ENCODE measurements at regions not wholly inside any gene's neighbourhood (a gene's known extent, or its start where the extent isn't known, plus 50 kb on each side); places are given as distances from the start of the nearest gene placed in this dataset.

- no peaks in the 10 kb centered on the region for H3K36me3 ChIP-seq
- no peaks in the 10 kb centered on the region for H3K4me1 ChIP-seq (replicated peaks)
- no peak overlapping the region for H3K4me3 ChIP-seq
- TF ChIP-seq POLR2A (IDR thresholded peaks at IDR 0.05) (no peak), POLR2AphosphoS5 (IDR thresholded peaks at IDR 0.05) (no peak)
- no peak for DNase-seq (ENCODE audit: low spot score)
- 88% methylated on average over 9 of the region's 9 CpGs for WGBS
- H3K27me3 ChIP-seq (replicated peaks; ENCODE audit: insufficient read depth) = no peaks in the 10 kb centered on the region
- intact Hi-C loops (cut with DNase I) = loop anchor here (5.0 kb wide), 2 partner anchors 38 to 87 kb away; no protein-coding TSS in a partner anchor
- H3K27ac ChIP-seq = peak overlapping the region; percentile 42 to 74
- no peaks in the 10 kb centered on the region for H3K9me3 ChIP-seq
Observed at GRCh38 chr1:8115769-8116167, 89.7 kb upstream of the ERRFI1 start.

- 95% methylated on average over 10 of the region's 10 CpGs for WGBS
- H3K9me3 ChIP-seq = no peaks in the 10 kb centered on the region
- H3K4me1 ChIP-seq (replicated peaks) = no peaks in the 10 kb centered on the region
- intact Hi-C loops (cut with DNase I) = loop anchor here (5.0 kb wide), 2 partner anchors 38 to 87 kb away; no protein-coding TSS in a partner anchor
- no peak overlapping the region for H3K4me3 ChIP-seq
- TF ChIP-seq, protein P1, sequence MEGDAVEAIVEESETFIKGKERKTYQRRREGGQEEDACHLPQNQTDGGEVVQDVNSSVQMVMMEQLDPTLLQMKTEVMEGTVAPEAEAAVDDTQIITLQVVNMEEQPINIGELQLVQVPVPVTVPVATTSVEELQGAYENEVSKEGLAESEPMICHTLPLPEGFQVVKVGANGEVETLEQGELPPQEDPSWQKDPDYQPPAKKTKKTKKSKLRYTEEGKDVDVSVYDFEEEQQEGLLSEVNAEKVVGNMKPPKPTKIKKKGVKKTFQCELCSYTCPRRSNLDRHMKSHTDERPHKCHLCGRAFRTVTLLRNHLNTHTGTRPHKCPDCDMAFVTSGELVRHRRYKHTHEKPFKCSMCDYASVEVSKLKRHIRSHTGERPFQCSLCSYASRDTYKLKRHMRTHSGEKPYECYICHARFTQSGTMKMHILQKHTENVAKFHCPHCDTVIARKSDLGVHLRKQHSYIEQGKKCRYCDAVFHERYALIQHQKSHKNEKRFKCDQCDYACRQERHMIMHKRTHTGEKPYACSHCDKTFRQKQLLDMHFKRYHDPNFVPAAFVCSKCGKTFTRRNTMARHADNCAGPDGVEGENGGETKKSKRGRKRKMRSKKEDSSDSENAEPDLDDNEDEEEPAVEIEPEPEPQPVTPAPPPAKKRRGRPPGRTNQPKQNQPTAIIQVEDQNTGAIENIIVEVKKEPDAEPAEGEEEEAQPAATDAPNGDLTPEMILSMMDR (IDR thresholded peaks at IDR 0.05) = no peak
- TF ChIP-seq POLR2A (IDR thresholded peaks at IDR 0.05) (no peak), POLR2AphosphoS5 (IDR thresholded peaks at IDR 0.05) (no peak)
- H3K27ac ChIP-seq = peak overlapping the region; percentile 42 to 74
- H3K27me3 ChIP-seq (replicated peaks; ENCODE audit: insufficient read depth) = no peaks in the 10 kb centered on the region
- no peaks in the 10 kb centered on the region for H3K36me3 ChIP-seq
- no peak for DNase-seq (ENCODE audit: low spot score)
Observed at GRCh38 chr1:8115031-8115768, 89.1 kb upstream of the ERRFI1 start.

- H3K4me1 ChIP-seq (replicated peaks) = no peaks in the 10 kb centered on the region
- no peaks in the 10 kb centered on the region for H3K36me3 ChIP-seq
- no peaks in the 10 kb centered on the region for H3K27me3 ChIP-seq (replicated peaks; ENCODE audit: insufficient read depth)
- TF ChIP-seq POLR2AphosphoS5 (IDR thresholded peaks at IDR 0.05) = no peak
- no peak for TF ChIP-seq POLR2A (IDR thresholded peaks at IDR 0.05)
- TF ChIP-seq, protein P1 (IDR thresholded peaks at IDR 0.05) = no peak
- WGBS = 78% methylated on average over 17 of the region's 17 CpGs
- H3K9me3 ChIP-seq = no peaks in the 10 kb centered on the region
- intact Hi-C loops (cut with DNase I) = no loop called here
- DNase-seq (ENCODE audit: low spot score) = no peak
- no peak overlapping the region for H3K27ac ChIP-seq
- H3K4me3 ChIP-seq = no peak overlapping the region
Observed at GRCh38 chr1:8113262-8114220, 87.4 kb upstream of the ERRFI1 start.

GRCh38 chr1:8112611-8113261 is 86.6 kb upstream of the ERRFI1 start:
- H3K27ac ChIP-seq = no peak overlapping the region
- intact Hi-C loops (cut with DNase I) = no loop called here
- 92% methylated on average over 11 of the region's 11 CpGs for WGBS
- TF ChIP-seq, protein P1 (IDR thresholded peaks at IDR 0.05) = no peak
- no peak for TF ChIP-seq POLR2AphosphoS5 (IDR thresholded peaks at IDR 0.05)
- no peak for TF ChIP-seq POLR2A (IDR thresholded peaks at IDR 0.05)
- H3K27me3 ChIP-seq (replicated peaks; ENCODE audit: insufficient read depth) = no peaks in the 10 kb centered on the region
- no peak overlapping the region for H3K4me3 ChIP-seq
- no peaks in the 10 kb centered on the region for H3K9me3 ChIP-seq
- H3K36me3 ChIP-seq = no peaks in the 10 kb centered on the region
- no peaks in the 10 kb centered on the region for H3K4me1 ChIP-seq (replicated peaks)
- no peak for DNase-seq (ENCODE audit: low spot score)

- H3K27ac ChIP-seq = no peak overlapping the region
- H3K36me3 ChIP-seq = no peaks in the 10 kb centered on the region
- H3K9me3 ChIP-seq = no peaks in the 10 kb centered on the region
- WGBS = 93% methylated on average over 4 of the region's 4 CpGs
- intact Hi-C loops (cut with DNase I) = no loop called here
- no peaks in the 10 kb centered on the region for H3K27me3 ChIP-seq (replicated peaks; ENCODE audit: insufficient read depth)
- no peak overlapping the region for H3K4me3 ChIP-seq
- DNase-seq (ENCODE audit: low spot score) = no peak
- TF ChIP-seq POLR2A (IDR thresholded peaks at IDR 0.05) (no peak), POLR2AphosphoS5 (IDR thresholded peaks at IDR 0.05) (no peak)
- TF ChIP-seq, protein P1 (IDR thresholded peaks at IDR 0.05) = no peak
- H3K4me1 ChIP-seq (replicated peaks) = no peaks in the 10 kb centered on the region
Observed at GRCh38 chr1:8111560-8111959, 85.5 kb upstream of the ERRFI1 start.

Data from prostate gland (tissue), 2 donors.